Rectal smooth muscle tissue (tissue), 1 donor: ENCODE measurements at regions not wholly inside any gene's neighbourhood (a gene's known extent, or its start where the extent isn't known, plus 50 kb on each side); places are given as distances from the start of the nearest gene placed in this dataset.
A peak's percentile ranks its signal among the peaks of the same experiment; 100 is the strongest.

Experiments used
- H3K27ac ChIP-seq: one replicate; pipeline ENCODE4 v1.7.0; 2013; ENCODE audit warnings: low read depth, low read length, inconsistent platforms
- H3K27me3 ChIP-seq: one replicate; pipeline ENCODE4 v1.7.0; 2013; ENCODE audit warnings: low read length; ENCODE audit not compliant: control insufficient read depth, insufficient read depth
- H3K36me3 ChIP-seq: one replicate; pipeline ENCODE4 v1.7.0; 2013; ENCODE audit warnings: low read length; ENCODE audit not compliant: control insufficient read depth, insufficient read depth
- H3K4me1 ChIP-seq: one replicate; pipeline ENCODE4 v1.7.0; 2013; ENCODE audit warnings: low read length; ENCODE audit not compliant: control insufficient read depth, insufficient read depth
- H3K4me3 ChIP-seq: one replicate; pipeline ENCODE4 v1.7.0; 2013; ENCODE audit warnings: low read length
- H3K9ac ChIP-seq: one replicate; pipeline ENCODE4 v1.7.0; 2013; ENCODE audit warnings: low read length

DNA sequence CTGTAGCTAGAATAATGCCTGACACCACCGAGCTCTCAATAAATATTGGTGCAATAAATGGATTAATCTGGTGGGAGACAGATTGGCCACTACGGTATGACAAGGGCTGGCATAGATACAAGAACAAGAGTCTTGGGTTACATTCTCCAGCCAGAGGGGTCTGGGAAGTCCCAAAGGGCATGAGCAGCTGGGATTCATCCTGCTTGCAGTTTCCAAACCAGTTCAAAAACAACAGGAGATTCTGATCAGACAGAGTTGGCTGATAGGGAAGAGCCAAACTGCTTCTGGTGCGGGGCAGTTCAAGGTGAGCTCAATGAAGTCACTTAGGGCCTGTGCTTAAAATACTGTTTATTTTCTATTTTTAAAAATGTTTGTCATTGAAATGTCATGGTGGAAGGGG lies 266.9 kb downstream of the TNS1 start:
- Histone ChIP-seq H3K36me3 (peaks cover 4% of the 10 kb centered on the region), H3K27ac (no peak overlapping the region), H3K4me1 (peaks cover 5% of the 10 kb centered on the region), H3K4me3 (no peak overlapping the region), H3K27me3 (no peaks in the 10 kb centered on the region), H3K9ac (no peak overlapping the region)

GRCh38 chr2:217735034-217735433 lies 267.8 kb downstream of the TNS1 start:
- Histone ChIP-seq H3K9ac (no peak overlapping the region), H3K36me3 (peaks cover 4% of the 10 kb centered on the region), H3K4me1 (peaks cover 2% of the 10 kb centered on the region), H3K27me3 (no peaks in the 10 kb centered on the region), H3K27ac (no peak overlapping the region), H3K4me3 (no peak overlapping the region)

DNA sequence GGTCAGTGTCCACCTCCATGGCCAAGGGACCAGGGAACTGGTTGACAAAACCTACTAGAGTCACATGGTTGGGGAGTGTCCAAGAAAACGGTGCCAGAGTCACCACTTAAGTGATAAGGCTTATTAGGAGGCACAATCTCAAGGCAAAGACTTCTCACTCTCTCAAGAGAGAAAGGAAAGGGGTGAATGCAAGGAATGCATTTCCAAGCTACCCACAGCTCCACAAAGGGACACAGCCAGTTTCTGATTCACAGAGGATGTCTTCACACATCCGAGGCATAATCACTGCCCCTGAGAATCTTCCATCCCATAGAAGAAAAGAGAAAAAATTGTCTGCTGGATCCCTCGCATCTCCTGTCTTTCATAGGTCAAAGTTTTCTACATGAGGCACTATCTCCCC lies 269.3 kb downstream of the TNS1 start:
- Histone ChIP-seq H3K36me3 (peaks cover 4% of the 10 kb centered on the region), H3K9ac (no peak overlapping the region), H3K27ac (no peak overlapping the region), H3K27me3 (no peaks in the 10 kb centered on the region), H3K4me1 (peaks cover 6% of the 10 kb centered on the region), H3K4me3 (no peak overlapping the region)

GRCh38 chr2:217732992-217733391 lies 269.8 kb downstream of the TNS1 start:
- Histone ChIP-seq H3K27ac (no peak overlapping the region), H3K27me3 (no peaks in the 10 kb centered on the region), H3K4me1 (peaks cover 6% of the 10 kb centered on the region), H3K9ac (no peak overlapping the region), H3K36me3 (peaks cover 2% of the 10 kb centered on the region), H3K4me3 (no peak overlapping the region)

DNA sequence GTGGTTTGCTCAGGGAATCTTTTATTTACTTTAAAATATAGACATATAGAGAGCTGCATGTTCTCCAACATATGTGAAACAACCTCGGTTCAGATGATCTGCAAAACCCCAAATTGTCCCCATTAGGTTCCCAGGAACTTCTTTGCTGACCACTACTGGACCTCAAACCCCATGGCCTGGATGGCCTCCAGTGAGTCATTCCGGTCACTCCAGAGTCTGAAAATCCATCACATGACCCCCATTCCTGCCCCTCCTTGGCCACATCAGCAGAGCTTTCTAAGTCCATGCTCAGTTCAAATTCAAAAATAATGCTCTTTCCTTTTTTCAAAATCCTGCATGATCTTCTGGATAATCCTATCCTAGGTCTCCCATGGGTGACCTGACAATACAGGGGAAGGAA lies 271.0 kb downstream of the TNS1 start:
- no peak overlapping the region for H3K27ac ChIP-seq
- H3K36me3 ChIP-seq: peaks cover 2% of the 10 kb centered on the region
- H3K9ac ChIP-seq: no peak overlapping the region
- peaks cover 6% of the 10 kb centered on the region for H3K4me1 ChIP-seq
- no peak overlapping the region for H3K4me3 ChIP-seq
- H3K27me3 ChIP-seq: no peaks in the 10 kb centered on the region

DNA sequence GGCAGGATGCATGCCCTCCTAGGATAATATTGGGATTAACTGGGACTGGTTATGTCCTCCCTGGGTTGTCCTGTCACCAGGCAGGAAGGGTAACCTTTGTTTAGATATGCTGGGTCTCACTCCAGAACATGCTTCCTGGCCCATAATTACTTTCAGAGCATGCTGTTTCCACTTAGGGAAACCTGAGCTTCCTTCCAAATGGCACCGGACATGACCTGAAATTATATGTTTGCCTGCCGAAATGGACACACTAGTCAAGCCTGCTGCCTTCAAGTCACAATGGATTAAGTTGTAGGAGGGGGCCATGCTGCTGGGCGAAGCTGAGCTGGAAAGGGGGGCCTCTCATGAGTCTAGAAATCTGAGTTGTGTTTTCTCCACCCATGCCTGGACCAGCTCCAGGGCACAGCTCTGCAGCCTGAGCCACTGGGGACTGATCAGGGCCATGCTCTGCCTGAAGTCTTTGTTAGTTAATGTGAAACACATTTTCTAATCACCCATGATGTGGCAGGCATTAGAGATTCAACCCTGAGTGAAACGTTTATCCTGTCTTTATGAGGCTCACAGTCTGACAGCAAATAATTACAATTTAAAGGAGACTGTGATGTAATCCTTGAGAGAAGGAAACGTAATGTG lies 273.3 kb downstream of the TNS1 start:
- H3K4me3 ChIP-seq: no peak overlapping the region
- peaks cover 6% of the 10 kb centered on the region for H3K4me1 ChIP-seq
- no peaks in the 10 kb centered on the region for H3K27me3 ChIP-seq
- peaks cover 2% of the 10 kb centered on the region for H3K36me3 ChIP-seq
- no peak overlapping the region for H3K9ac ChIP-seq
- H3K27ac ChIP-seq: no peak overlapping the region

DNA sequence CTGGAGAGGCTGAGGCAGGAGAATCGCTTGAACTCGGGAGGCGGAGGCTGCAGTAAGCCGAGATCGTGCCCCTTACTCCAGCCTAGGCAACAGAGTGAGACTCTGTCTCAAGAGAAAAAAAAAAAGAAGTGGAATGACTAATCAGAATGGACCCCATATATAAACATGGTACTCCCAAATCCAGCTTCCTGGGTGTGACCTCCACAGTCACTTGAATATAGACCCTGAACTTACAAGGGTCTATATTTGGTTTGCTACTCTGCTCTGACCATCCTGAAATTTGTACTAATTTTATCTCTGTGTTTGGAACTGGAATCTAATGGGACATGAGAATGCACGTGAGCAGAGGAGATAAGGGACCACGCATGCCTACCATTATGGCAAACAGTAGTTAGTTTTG lies 275.0 kb downstream of the TNS1 start:
- Histone ChIP-seq H3K4me1 (peaks cover 6% of the 10 kb centered on the region), H3K27ac (no peak overlapping the region), H3K9ac (no peak overlapping the region), H3K36me3 (peaks cover 2% of the 10 kb centered on the region), H3K27me3 (no peaks in the 10 kb centered on the region), H3K4me3 (no peak overlapping the region)

DNA sequence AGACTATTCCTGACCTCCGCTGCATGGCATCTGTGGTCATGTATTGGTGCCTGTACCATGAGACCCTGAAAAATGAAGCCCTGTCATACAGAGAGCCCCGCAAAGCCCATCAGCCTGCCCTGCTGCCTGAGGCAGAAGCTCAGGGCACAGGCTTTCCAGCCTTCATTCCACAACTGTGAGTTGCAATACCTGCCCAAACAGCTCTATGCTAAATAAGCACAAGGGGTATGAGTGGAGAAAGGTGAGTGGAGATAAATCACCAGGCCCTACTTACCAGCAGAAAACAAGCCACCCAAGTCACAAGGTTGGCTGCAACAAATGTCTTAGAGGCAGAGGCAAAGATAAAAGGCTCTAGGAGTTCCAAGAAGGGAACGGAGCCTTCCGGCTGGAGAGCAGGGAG lies 277.4 kb downstream of the TNS1 start:
- Histone ChIP-seq H3K4me3 (no peak overlapping the region), H3K27me3 (no peaks in the 10 kb centered on the region), H3K27ac (no peak overlapping the region), H3K9ac (no peak overlapping the region), H3K4me1 (peaks cover 3% of the 10 kb centered on the region), H3K36me3 (no peaks in the 10 kb centered on the region)

DNA sequence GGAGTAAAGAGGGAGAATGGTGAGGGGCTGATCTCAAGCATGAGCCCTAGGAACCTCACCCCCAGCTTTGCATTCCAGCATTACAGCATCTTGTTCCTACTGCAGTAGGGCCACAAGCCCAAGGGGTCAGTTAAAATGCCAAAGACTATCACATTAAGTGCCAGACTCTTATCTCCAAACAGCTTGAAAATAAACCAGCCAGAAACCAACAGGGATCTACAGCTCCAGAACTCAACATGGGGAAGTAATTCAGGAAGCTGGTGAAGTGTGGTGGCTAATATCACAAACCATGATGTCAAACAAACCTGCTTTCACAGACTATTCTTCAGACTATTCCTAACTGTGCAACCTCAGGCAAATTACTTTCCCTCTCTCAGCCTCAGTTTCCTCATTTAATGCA lies 278.3 kb downstream of the TNS1 start:
- Histone ChIP-seq H3K27me3 (no peaks in the 10 kb centered on the region), H3K36me3 (no peaks in the 10 kb centered on the region), H3K9ac (no peak overlapping the region), H3K4me1 (peaks cover 3% of the 10 kb centered on the region), H3K27ac (no peak overlapping the region), H3K4me3 (no peak overlapping the region)

DNA sequence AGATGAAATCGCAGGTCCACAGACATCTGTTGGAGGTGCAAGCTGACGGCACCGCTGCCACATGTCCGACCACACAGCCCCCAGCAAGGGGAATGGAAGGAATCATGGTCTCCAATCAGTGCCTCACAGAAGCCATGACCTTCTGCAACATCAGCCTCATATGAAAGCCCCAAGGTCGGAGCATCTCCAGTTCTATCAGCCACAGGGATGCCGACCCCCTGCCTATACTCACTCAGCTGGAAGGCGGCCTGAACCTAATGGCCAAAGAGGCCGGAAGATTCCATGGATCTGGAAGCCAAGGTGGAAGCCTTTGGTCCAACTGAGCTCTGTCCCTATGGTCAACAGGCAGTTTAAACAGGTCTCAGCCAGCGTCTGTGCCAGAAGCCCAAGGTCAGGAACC lies 278.8 kb downstream of the TNS1 start:
- no peaks in the 10 kb centered on the region for H3K27me3 ChIP-seq
- no peaks in the 10 kb centered on the region for H3K4me1 ChIP-seq
- no peak overlapping the region for H3K27ac ChIP-seq
- H3K36me3 ChIP-seq: no peaks in the 10 kb centered on the region
- H3K4me3 ChIP-seq: no peak overlapping the region
- no peak overlapping the region for H3K9ac ChIP-seq

DNA sequence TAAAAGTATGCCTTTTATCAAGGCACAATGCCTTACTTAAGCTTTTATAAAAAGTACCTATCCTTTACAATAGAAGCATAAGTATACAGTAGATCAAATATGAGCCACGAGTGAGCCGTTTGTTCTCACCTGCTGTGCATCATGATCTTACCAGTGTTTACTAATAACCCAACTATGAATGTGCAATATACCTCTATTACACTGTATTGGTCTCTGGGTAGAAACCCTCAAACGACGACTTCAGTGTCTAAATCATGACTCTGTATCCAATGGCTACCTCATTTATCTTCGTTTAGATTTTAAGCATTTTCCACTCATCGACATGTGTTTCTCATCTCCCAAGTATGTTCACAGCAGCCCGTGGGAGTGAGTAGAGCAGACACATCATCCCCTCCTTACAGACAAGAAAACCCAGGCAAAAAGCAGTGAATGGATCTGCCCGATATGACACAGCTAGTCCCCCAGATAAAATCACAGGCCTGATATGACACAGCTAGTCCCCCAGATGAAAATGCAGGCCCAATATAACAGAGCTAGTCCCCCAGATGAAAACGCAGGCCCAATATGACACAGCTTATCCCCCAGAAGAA lies 279.8 kb downstream of the TNS1 start:
- no peak overlapping the region for H3K9ac ChIP-seq
- H3K4me3 ChIP-seq: no peak overlapping the region
- H3K27me3 ChIP-seq: no peaks in the 10 kb centered on the region
- H3K27ac ChIP-seq: no peak overlapping the region
- no peaks in the 10 kb centered on the region for H3K36me3 ChIP-seq
- no peaks in the 10 kb centered on the region for H3K4me1 ChIP-seq

- Histone ChIP-seq H3K4me1 (peaks cover 16% of the 10 kb centered on the region), H3K9ac (no peak overlapping the region), H3K27me3 (no peaks in the 10 kb centered on the region), H3K27ac (no peak overlapping the region), H3K36me3 (no peaks in the 10 kb centered on the region), H3K4me3 (no peak overlapping the region)
These were observed 285.1 kb downstream of the TNS1 start for GRCh38 chr2:217717646-217718045.

- no peak overlapping the region for H3K4me3 ChIP-seq
These were observed 287.3 kb downstream of the TNS1 start for GRCh38 chr2:217715484-217715883.

More at GRCh38 chr2:217715484-217715883, 287.3 kb downstream of the TNS1 start:
- H3K4me1 ChIP-seq: peaks cover 16% of the 10 kb centered on the region
- no peaks in the 10 kb centered on the region for H3K36me3 ChIP-seq
- peak overlapping the region; percentile 40 for H3K27ac ChIP-seq
- no peaks in the 10 kb centered on the region for H3K27me3 ChIP-seq
- no peak overlapping the region for H3K9ac ChIP-seq
